ENCODE measurements at regions not wholly inside any gene's neighbourhood (a gene's known extent, or its start where the extent isn't known, plus 50 kb on each side); places are given as distances from the start of the nearest gene placed in this dataset.

- Histone ChIP-seq H3K4me3 (ENCODE audit: low read depth, low read length, poor library complexity, severe bottlenecking) (no peak overlapping the region), H3K36me3 (ENCODE audit: insufficient read depth, low read length) (no peaks in the 10 kb centered on the region), H3K4me1 (ENCODE audit: insufficient read depth, low read length, severe bottlenecking) (no peaks in the 10 kb centered on the region), H3K9me3 (ENCODE audit: low read length) (no peaks in the 10 kb centered on the region), H3K27ac (ENCODE audit: low read depth, low read length, poor library complexity, severe bottlenecking) (no peak overlapping the region), H4K20me1 (ENCODE audit: insufficient read depth, low read length) (no peaks in the 10 kb centered on the region), H3K4me2 (ENCODE audit: low read length) (no peak overlapping the region), H3K9ac (ENCODE audit: low read length) (no peak overlapping the region), H2AFZ (ENCODE audit: low read length) (no peak overlapping the region), H3K9me2 (ENCODE audit: low read depth, low read length) (no peaks in the 10 kb centered on the region), H3K27me3 (ENCODE audit: insufficient read depth, low read length) (0 out of 2 replicates have a peak, but pooled peaks cover 3% of the 10 kb centered on the region), H3K79me2 (ENCODE audit: insufficient read depth, low read length) (no peaks in the 10 kb centered on the region), H3F3A (ENCODE audit: insufficient read depth, low read length) (no peaks in the 10 kb centered on the region)
- TF ChIP-seq EZH2 (IDR thresholded peaks at IDR 0.05; ENCODE audit: borderline replicate concordance, low read length) (no peak), CTCF (IDR thresholded peaks at IDR 0.05; ENCODE audit: low read length) (no peak)
These were observed 212.1 kb downstream of the TTC32 start for GRCh38 chr2:19689646-19690168.

GRCh38 chr2:19688059-19688458, 213.7 kb downstream of the TTC32 start:
- Histone ChIP-seq H3K9me2 (ENCODE audit: low read depth, low read length) (no peaks in the 10 kb centered on the region), H3K27me3 (ENCODE audit: insufficient read depth, low read length) (0 out of 2 replicates have a peak, but pooled peaks cover 3% of the 10 kb centered on the region), H2AFZ (ENCODE audit: low read length) (no peak overlapping the region), H3K9ac (ENCODE audit: low read length) (no peak overlapping the region), H3K4me3 (ENCODE audit: low read depth, low read length, poor library complexity, severe bottlenecking) (no peak overlapping the region), H3K4me1 (ENCODE audit: insufficient read depth, low read length, severe bottlenecking) (no peaks in the 10 kb centered on the region), H3F3A (ENCODE audit: insufficient read depth, low read length) (no peaks in the 10 kb centered on the region), H3K27ac (ENCODE audit: low read depth, low read length, poor library complexity, severe bottlenecking) (no peak overlapping the region), H3K79me2 (ENCODE audit: insufficient read depth, low read length) (no peaks in the 10 kb centered on the region), H3K36me3 (ENCODE audit: insufficient read depth, low read length) (no peaks in the 10 kb centered on the region), H3K9me3 (ENCODE audit: low read length) (no peaks in the 10 kb centered on the region), H4K20me1 (ENCODE audit: insufficient read depth, low read length) (no peaks in the 10 kb centered on the region; the same call in 1 of the 2 replicates), H3K4me2 (ENCODE audit: low read length) (no peak overlapping the region)
- TF ChIP-seq CTCF (IDR thresholded peaks at IDR 0.05; ENCODE audit: low read length) (no peak), EZH2 (IDR thresholded peaks at IDR 0.05; ENCODE audit: borderline replicate concordance, low read length) (no peak)

GRCh38 chr2:19687017-19687659, 214.6 kb downstream of the TTC32 start:
- no peak for TF ChIP-seq EZH2 (IDR thresholded peaks at IDR 0.05; ENCODE audit: borderline replicate concordance, low read length)
- peak; percentile 43; the same call in 1 of the 2 replicates for TF ChIP-seq CTCF (IDR thresholded peaks at IDR 0.05; ENCODE audit: low read length)
- Histone ChIP-seq H3K4me2 (ENCODE audit: low read length) (no peak overlapping the region), H3K27me3 (ENCODE audit: insufficient read depth, low read length) (0 out of 2 replicates have a peak, but pooled peaks cover 3% of the 10 kb centered on the region), H3K9ac (ENCODE audit: low read length) (no peak overlapping the region), H3K9me3 (ENCODE audit: low read length) (no peaks in the 10 kb centered on the region), H3K4me3 (ENCODE audit: low read depth, low read length, poor library complexity, severe bottlenecking) (no peak overlapping the region), H3K4me1 (ENCODE audit: insufficient read depth, low read length, severe bottlenecking) (no peaks in the 10 kb centered on the region), H3K9me2 (ENCODE audit: low read depth, low read length) (no peaks in the 10 kb centered on the region), H2AFZ (ENCODE audit: low read length) (no peak overlapping the region), H3K27ac (ENCODE audit: low read depth, low read length, poor library complexity, severe bottlenecking) (no peak overlapping the region), H3F3A (ENCODE audit: insufficient read depth, low read length) (no peaks in the 10 kb centered on the region), H3K36me3 (ENCODE audit: insufficient read depth, low read length) (no peaks in the 10 kb centered on the region), H4K20me1 (ENCODE audit: insufficient read depth, low read length) (no peaks in the 10 kb centered on the region; the same call in 1 of the 2 replicates), H3K79me2 (ENCODE audit: insufficient read depth, low read length) (no peaks in the 10 kb centered on the region)

All from OCI-LY1 (cell line).